Mucosa of rectum (tissue), 2 donors: ENCODE measurements at regions not wholly inside any gene's neighbourhood (a gene's known extent, or its start where the extent isn't known, plus 50 kb on each side); places are given as distances from the start of the nearest gene placed in this dataset.

ENCODE experiments used
- H3K27ac ChIP-seq, 2 donors: one replicate each; pipeline ENCODE4 v1.7.0; 2013; ENCODE audit warnings: inconsistent platforms in 2 of 2, low read depth in 2 of 2, low read length in 2 of 2
- H3K27me3 ChIP-seq, 2 donors: one replicate each; pipeline ENCODE4 v1.7.0; 2013; ENCODE audit warnings: low read length in 2 of 2; ENCODE audit not compliant: control insufficient read depth in 2 of 2, insufficient read depth in 2 of 2
- H3K36me3 ChIP-seq, 2 donors: one replicate each; pipeline ENCODE4 v1.7.0; 2013; ENCODE audit warnings: low read length in 2 of 2; ENCODE audit not compliant: control insufficient read depth in 2 of 2, insufficient read depth in 2 of 2
- H3K4me1 ChIP-seq, 2 donors: one replicate each; pipeline ENCODE4 v1.7.0; 2013; ENCODE audit warnings: low read length in 2 of 2, mild to moderate bottlenecking in 1 of 2; ENCODE audit not compliant: control insufficient read depth in 2 of 2, insufficient read depth in 2 of 2
- H3K4me3 ChIP-seq, 2 donors: one replicate each; pipeline ENCODE4 v1.7.0; 2013; ENCODE audit warnings: low read length in 2 of 2
- H3K9ac ChIP-seq, 2 donors: one replicate each; pipeline ENCODE4 v1.7.0; 2013; ENCODE audit warnings: low read length in 2 of 2, low read depth in 1 of 2, mild to moderate bottlenecking in 1 of 2
- H3K9me3 ChIP-seq, 2 donors: one replicate each; pipeline ENCODE4 v1.7.0; 2013; ENCODE audit warnings: low read length in 2 of 2; ENCODE audit not compliant: control insufficient read depth in 2 of 2
- donor health status: healthy.
- donor health status: Normal muscosa, but diverticular disease.

DNA sequence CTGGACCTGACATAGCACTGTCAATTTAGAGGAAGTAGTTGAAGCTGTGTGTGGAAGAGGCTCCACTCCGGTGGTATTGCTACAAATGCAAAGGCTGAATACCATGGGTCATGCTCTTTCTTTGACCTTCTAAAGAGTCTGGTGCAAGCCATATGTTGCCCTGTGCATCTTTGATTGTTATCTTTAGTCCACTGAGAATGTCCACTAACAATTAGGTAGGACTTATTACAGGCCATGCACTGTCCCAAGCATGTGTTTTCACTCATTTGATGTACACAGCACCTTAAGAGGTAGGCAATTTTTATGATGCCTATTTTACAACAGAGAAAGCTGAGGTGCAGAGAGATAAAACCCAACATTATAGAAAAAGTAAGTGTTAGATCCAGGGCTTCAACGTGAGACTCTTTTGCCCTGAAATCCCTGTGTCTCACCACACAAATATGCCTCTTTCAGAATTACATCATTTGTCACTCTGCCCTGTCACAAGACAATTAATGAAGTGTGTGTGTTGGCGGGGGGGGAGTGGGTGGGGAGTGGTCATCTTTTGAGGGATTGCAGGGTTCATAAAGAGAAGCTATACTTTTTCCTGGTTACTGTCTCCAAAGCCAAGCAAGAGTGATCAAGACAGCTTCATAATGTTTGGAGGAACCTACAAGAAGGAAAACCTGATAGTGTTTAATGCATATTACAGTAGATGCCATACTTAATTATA lies 637.6 kb upstream of the IGFBP3 start:
- Histone ChIP-seq H3K27ac (peak overlapping the region in 1 of 2 donors; percentile 38), H3K36me3 (no peaks in the 10 kb centered on the region), H3K4me3 (no peak overlapping the region), H3K9ac (no peak overlapping the region), H3K27me3 (no peaks in the 10 kb centered on the region), H3K9me3 (no peaks in the 10 kb centered on the region), H3K4me1 (peaks cover 6 to 12% of the 10 kb centered on the region in 2 donors)

DNA sequence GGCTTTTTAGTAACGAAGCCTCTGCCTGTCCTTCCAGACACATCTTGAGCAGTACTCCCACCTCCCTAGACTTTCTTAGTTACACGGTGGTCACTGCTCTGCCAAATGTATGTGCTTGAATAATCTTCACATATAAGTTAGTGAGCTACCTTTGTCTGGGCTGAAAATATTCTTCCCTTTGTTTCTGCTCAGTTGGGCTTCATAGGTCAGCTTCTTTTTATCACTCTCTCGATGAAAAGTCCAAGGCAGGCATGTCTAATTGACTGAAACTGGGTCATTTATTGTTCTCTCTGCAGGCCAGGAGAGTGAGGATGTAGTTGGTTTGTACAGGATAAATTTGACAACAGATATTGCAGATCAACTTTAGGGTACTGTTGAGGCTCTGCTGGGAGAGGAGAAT lies 636.7 kb upstream of the IGFBP3 start:
- no peaks in the 10 kb centered on the region for H3K36me3 ChIP-seq
- H3K9ac ChIP-seq: peak overlapping the region in 1 of 2 donors; percentile 44
- peak overlapping the region; percentile 69 to 85 for H3K27ac ChIP-seq
- H3K4me1 ChIP-seq: peaks cover 6 to 12% of the 10 kb centered on the region in 2 donors
- peak overlapping the region; percentile 15 to 37 for H3K4me3 ChIP-seq
- no peaks in the 10 kb centered on the region for H3K9me3 ChIP-seq
- no peaks in the 10 kb centered on the region for H3K27me3 ChIP-seq

DNA sequence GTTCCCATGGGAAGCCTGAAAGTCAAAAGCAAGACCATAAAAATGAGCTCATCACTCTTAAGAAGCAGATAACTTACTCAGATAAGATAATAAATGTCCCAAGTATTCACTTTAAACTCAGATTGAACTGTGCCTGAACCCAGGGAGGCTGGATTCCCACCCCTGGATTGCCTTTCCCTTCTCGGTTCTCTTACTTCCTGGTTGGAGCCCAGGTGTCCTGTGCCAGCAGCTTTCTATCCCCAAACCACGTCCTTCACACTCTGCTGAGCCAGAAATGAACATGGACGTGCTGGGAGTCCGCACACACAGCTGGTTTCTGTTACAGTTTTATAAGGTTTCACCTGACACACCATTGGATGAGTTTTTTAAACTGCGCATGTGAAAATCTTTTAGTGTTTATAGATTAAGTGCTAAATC lies 636.2 kb upstream of the IGFBP3 start:
- H3K27me3 ChIP-seq: no peaks in the 10 kb centered on the region
- H3K9ac ChIP-seq: peak overlapping the region in 1 of 2 donors; percentile 44
- peak overlapping the region; percentile 69 to 85 for H3K27ac ChIP-seq
- H3K4me1 ChIP-seq: peaks cover 6 to 12% of the 10 kb centered on the region in 2 donors
- no peaks in the 10 kb centered on the region for H3K36me3 ChIP-seq
- no peaks in the 10 kb centered on the region for H3K9me3 ChIP-seq
- peak overlapping the region; percentile 15 to 37 for H3K4me3 ChIP-seq

GRCh38 chr7:46554688-46555422 lies 633.8 kb upstream of the IGFBP3 start:
- no peaks in the 10 kb centered on the region for H3K27me3 ChIP-seq
- H3K36me3 ChIP-seq: no peaks in the 10 kb centered on the region
- no peak overlapping the region for H3K4me3 ChIP-seq
- H3K27ac ChIP-seq: no peak overlapping the region
- no peak overlapping the region for H3K9ac ChIP-seq
- H3K9me3 ChIP-seq: no peaks in the 10 kb centered on the region
- H3K4me1 ChIP-seq: peaks cover 6 to 12% of the 10 kb centered on the region in 2 donors

GRCh38 chr7:46551603-46552002 lies 630.5 kb upstream of the IGFBP3 start:
- Histone ChIP-seq H3K9ac (no peak overlapping the region), H3K27me3 (no peaks in the 10 kb centered on the region), H3K9me3 (no peaks in the 10 kb centered on the region), H3K4me3 (no peak overlapping the region), H3K4me1 (peaks cover 0 to 4% of the 10 kb centered on the region in 2 donors), H3K27ac (no peak overlapping the region), H3K36me3 (no peaks in the 10 kb centered on the region)

- H3K36me3 ChIP-seq: no peaks in the 10 kb centered on the region
- no peaks in the 10 kb centered on the region for H3K27me3 ChIP-seq
- H3K9ac ChIP-seq: no peak overlapping the region
- H3K4me3 ChIP-seq: no peak overlapping the region
- H3K9me3 ChIP-seq: no peaks in the 10 kb centered on the region
- no peaks in the 10 kb centered on the region for H3K4me1 ChIP-seq
- no peak overlapping the region for H3K27ac ChIP-seq
Measured at GRCh38 chr7:46550864-46551263, 629.8 kb upstream of the IGFBP3 start.

- no peak overlapping the region for H3K9ac ChIP-seq
- H3K4me3 ChIP-seq: no peak overlapping the region
- H3K4me1 ChIP-seq: peaks cover 0 to 2% of the 10 kb centered on the region in 2 donors
- H3K27me3 ChIP-seq: no peaks in the 10 kb centered on the region
- no peaks in the 10 kb centered on the region for H3K36me3 ChIP-seq
- no peak overlapping the region for H3K27ac ChIP-seq
- H3K9me3 ChIP-seq: no peaks in the 10 kb centered on the region
Measured at GRCh38 chr7:46549892-46550639, 629.0 kb upstream of the IGFBP3 start.

GRCh38 chr7:46549347-46549746 lies 628.3 kb upstream of the IGFBP3 start:
- Histone ChIP-seq H3K4me1 (peaks cover 0 to 5% of the 10 kb centered on the region in 2 donors), H3K36me3 (no peaks in the 10 kb centered on the region), H3K9ac (no peak overlapping the region), H3K9me3 (no peaks in the 10 kb centered on the region), H3K27me3 (no peaks in the 10 kb centered on the region), H3K27ac (no peak overlapping the region), H3K4me3 (no peak overlapping the region)

- Histone ChIP-seq H3K9ac (no peak overlapping the region), H3K27me3 (no peaks in the 10 kb centered on the region), H3K27ac (no peak overlapping the region), H3K4me1 (peaks cover 0 to 7% of the 10 kb centered on the region in 2 donors), H3K9me3 (no peaks in the 10 kb centered on the region), H3K36me3 (no peaks in the 10 kb centered on the region), H3K4me3 (no peak overlapping the region)
Measured at GRCh38 chr7:46547044-46547443, 626.0 kb upstream of the IGFBP3 start.

- H3K27ac ChIP-seq: no peak overlapping the region
- H3K36me3 ChIP-seq: no peaks in the 10 kb centered on the region
- no peak overlapping the region for H3K9ac ChIP-seq
- no peak overlapping the region for H3K4me3 ChIP-seq
- no peaks in the 10 kb centered on the region for H3K27me3 ChIP-seq
- H3K9me3 ChIP-seq: no peaks in the 10 kb centered on the region
- H3K4me1 ChIP-seq: peaks cover 0 to 7% of the 10 kb centered on the region in 2 donors
Measured at GRCh38 chr7:46545790-46546189, 624.7 kb upstream of the IGFBP3 start.
